ENCODE measurements at regions not wholly inside any gene's neighbourhood (a gene's known extent, or its start where the extent isn't known, plus 50 kb on each side); places are given as distances from the start of the nearest gene placed in this dataset.
A peak's percentile ranks its signal among the peaks of the same experiment; 100 is the strongest.
"Not testable (repeated sequence)": the region's sequence is repeated elsewhere in the genome, so short reads cannot be mapped to it uniquely, and the experiment has no call there.

DNA sequence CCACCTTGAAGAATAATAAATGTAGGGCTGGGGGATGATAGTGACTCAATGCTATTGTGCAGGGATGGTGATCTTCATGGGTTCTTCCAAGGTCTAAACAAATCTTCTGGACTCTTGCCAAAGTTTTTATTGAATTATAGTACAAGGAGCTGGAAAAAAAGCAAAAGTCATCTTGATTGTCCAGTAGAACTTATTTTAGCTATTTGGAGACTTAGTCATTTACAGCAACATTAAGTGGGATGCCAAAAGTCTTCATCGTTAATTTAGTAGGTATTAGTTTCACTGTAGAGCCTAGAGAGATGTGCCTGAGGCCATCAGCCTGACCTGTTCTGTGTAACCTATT, 212.9 kb upstream of the TBX18 start:
- TF ChIP-seq, protein P1, sequence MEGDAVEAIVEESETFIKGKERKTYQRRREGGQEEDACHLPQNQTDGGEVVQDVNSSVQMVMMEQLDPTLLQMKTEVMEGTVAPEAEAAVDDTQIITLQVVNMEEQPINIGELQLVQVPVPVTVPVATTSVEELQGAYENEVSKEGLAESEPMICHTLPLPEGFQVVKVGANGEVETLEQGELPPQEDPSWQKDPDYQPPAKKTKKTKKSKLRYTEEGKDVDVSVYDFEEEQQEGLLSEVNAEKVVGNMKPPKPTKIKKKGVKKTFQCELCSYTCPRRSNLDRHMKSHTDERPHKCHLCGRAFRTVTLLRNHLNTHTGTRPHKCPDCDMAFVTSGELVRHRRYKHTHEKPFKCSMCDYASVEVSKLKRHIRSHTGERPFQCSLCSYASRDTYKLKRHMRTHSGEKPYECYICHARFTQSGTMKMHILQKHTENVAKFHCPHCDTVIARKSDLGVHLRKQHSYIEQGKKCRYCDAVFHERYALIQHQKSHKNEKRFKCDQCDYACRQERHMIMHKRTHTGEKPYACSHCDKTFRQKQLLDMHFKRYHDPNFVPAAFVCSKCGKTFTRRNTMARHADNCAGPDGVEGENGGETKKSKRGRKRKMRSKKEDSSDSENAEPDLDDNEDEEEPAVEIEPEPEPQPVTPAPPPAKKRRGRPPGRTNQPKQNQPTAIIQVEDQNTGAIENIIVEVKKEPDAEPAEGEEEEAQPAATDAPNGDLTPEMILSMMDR (IDR thresholded peaks at IDR 0.05; ENCODE audit: borderline replicate concordance, insufficient read depth, low read depth, low read length): no peak
- no peak overlapping the region for H3K4me3 ChIP-seq (ENCODE audit: low read depth, low read length)

DNA sequence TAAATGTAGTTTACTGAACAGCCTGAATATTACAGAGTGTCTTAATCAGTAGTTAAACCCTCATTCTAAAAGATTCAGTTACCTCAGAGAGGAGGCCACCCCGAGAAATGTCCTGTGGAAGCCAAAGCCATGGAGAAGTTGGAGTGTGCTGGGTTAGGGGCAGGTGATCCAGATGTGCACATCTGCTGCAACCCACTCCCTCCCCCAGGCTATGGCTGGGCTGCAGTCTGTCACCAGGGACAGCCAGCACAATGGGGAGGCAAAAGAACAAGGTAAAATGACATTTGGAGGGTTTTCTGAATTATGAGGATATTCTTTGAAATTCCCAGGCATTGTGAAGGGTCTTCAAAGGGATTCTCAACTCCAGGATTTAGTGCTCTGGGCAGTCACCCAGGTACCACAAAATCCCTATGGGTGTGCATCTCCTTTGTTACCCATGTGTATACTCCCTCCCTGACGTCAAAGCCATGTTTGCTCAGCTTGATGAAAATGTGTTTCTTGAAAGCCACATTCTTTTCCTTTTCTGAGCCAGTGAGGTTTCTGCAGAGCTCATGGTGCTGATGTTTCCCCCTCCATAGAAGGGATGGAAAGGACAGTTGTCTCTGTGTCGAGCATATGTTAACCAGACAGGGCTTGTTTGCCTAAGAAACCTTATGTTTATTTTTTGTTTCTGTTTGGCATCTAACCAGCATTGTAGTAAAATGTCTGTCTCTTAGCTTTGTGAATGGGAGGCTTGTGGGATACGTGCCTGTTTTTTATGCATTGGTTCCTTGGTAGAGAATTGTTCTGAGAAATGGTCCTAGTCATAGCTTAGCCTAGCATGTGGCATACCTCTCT, 212.3 kb upstream of the TBX18 start:
- H3K4me3 ChIP-seq (ENCODE audit: low read depth, low read length): no peak overlapping the region
- TF ChIP-seq, protein P1 (IDR thresholded peaks at IDR 0.05; ENCODE audit: borderline replicate concordance, insufficient read depth, low read depth, low read length): no peak

DNA sequence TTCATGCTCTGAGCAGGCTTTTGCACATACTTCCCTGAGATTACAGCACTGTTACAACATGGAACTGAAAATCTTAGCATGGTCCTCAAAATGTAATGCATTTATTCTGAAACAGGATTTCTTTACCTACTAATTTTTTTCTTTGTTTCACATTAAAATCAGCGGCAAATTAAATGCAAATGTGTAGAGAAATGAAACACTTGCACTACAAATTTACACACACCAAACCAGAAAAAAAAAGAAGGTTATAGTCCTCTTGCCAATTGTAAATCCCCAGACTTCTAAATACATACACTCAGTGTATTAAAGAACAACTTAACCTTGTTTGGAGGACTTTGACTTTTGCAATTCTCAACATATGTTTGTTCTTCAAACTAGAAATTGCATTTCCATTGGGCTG, 210.9 kb upstream of the TBX18 start:
- no peak overlapping the region for H3K4me3 ChIP-seq (ENCODE audit: low read depth, low read length)
- TF ChIP-seq, protein P1 (IDR thresholded peaks at IDR 0.05; ENCODE audit: borderline replicate concordance, insufficient read depth, low read depth, low read length): no peak

DNA sequence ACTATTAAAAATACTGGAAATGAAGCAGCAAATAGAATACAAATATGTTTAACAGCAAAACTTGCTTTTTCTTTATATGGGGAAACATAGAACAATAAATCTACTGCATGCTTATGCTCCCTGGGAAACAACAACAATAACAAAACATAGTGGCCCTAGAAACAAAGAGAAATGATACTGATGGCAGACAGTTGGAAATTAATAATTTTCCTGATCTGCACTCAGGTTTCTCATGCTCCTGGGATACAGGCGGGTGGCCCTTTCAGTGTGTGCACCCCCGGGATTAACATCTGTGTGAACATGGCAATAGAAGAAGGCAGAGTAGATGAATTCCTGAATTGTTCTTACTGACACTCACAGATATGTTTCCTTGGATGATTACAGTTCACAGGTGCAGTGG, 209.2 kb upstream of the TBX18 start:
- H3K4me3 ChIP-seq (ENCODE audit: low read depth, low read length): no peak overlapping the region
- TF ChIP-seq, protein P1 (IDR thresholded peaks at IDR 0.05; ENCODE audit: borderline replicate concordance, insufficient read depth, low read depth, low read length): no peak

DNA sequence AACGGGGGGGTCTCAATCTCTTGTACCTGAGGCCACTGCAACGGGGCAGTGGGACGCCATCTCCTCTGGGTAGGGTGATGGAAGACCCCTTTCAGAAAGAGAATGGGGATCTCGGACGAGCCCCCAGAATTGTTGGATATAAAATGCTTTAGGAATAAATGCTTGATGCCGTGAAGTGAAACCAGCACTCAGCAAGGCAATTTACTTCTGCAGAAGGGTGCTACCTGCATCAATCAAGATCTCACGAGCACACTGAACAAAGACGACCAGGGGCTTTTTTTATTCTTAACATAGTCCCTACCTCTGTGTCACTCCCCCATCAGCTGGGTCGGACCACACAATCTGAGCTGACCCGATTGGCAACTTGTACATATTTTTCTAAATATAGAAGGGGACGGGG, 203.6 kb upstream of the TBX18 start:
- H3K4me3 ChIP-seq (ENCODE audit: low read depth, low read length): no peak overlapping the region
- TF ChIP-seq, protein P1 (IDR thresholded peaks at IDR 0.05; ENCODE audit: borderline replicate concordance, insufficient read depth, low read depth, low read length): no peak

DNA sequence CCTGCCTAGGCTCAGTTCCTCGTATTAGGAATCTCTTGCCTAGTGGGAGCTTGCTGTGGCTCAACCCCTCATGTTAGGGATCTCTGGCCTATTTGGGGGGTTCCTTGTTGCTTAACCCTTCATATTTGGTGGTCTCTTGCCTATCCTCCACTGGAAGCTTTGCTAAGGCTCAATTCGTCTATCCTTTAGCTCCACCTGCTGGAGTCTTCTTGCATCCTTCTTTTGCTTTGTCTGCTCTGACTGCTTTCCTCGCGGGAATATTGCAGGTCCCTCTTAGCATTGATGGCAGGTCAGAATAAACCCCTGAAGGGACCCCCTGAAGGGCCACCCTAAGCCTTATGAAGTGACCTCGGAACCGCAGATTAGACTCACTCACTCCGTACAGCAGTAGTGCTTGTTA, 203.0 kb upstream of the TBX18 start:
- no peak overlapping the region for H3K4me3 ChIP-seq (ENCODE audit: low read depth, low read length)
- TF ChIP-seq, protein P1 (IDR thresholded peaks at IDR 0.05; ENCODE audit: borderline replicate concordance, insufficient read depth, low read depth, low read length): peak; percentile 28; the same call in 1 of the 2 replicates

DNA sequence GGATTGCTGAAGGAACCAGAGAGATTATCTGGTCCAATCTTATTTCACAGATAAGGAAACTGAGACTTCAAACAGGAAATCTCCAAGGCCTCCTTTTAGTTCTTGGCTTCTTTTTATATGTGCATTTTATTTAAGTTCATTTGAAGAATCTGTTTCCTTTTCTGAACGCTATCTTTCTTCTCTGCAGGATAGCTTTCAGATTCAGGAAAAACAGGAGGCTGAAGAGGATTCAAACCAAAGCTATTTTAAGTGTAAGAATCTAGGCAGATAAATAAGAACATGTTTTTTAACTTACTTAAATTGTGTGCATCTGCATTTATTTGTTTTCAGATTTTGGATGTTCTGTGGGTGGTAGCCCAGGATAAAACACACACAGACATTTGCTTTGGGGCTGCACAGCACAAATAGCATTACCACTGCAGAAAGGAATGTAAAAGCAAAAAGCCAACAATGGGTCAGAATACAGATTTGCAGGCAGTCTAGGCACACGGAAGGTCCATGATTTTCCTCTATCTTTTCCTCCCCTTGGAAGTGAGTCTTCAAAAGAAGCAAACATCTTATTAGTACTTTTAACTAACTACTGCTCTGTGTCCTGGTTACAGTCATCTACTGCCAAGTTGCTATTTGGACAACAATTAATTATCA, 188.8 kb upstream of the TBX18 start:
- H3K4me3 ChIP-seq (ENCODE audit: low read depth, low read length): no peak overlapping the region
- TF ChIP-seq, protein P1 (IDR thresholded peaks at IDR 0.05; ENCODE audit: borderline replicate concordance, insufficient read depth, low read depth, low read length): no peak

DNA sequence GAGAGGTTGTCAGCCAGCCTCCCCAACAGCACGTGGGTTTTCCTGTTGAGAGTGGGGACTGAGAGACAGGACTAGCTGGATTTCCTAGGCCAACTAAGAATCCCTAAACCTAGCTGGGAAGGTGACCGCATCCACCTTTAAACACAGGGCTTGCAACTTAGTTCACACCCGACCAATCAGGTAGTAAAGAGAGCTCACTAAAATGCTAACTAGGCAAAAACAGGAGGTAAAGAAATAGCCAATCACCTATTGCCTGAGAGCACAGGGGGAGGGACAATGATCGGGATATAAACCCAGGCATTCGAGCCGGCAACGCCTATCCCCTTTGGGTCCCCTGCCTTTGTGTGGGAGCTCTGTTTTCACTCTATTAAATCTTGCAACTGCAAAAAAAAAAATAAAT, 180.5 kb upstream of the TBX18 start:
- not testable (repeated sequence) for H3K4me3 ChIP-seq (ENCODE audit: low read depth, low read length)
